ENCODE measurements at regions not wholly inside any gene's neighbourhood (a gene's known extent, or its start where the extent isn't known, plus 50 kb on each side); places are given as distances from the start of the nearest gene placed in this dataset.

- TF ChIP-seq CEBPB (IDR thresholded peaks at IDR 0.05; ENCODE audit: low read depth, low read length) (no peak), EZH2 (IDR thresholded peaks at IDR 0.05; ENCODE audit: low read depth, low read length, severe bottlenecking) (no peak), TAF1 (IDR thresholded peaks at IDR 0.05; ENCODE audit: low read depth, low read length) (no peak), JUND (IDR thresholded peaks at IDR 0.05; ENCODE audit: low read length) (no peak)
These were observed 527.6 kb upstream of the MEX3C start for GRCh38 chr18:51724790-51725721.
